ENCODE measurements at regions not wholly inside any gene's neighbourhood (a gene's known extent, or its start where the extent isn't known, plus 50 kb on each side); places are given as distances from the start of the nearest gene placed in this dataset.

DNA sequence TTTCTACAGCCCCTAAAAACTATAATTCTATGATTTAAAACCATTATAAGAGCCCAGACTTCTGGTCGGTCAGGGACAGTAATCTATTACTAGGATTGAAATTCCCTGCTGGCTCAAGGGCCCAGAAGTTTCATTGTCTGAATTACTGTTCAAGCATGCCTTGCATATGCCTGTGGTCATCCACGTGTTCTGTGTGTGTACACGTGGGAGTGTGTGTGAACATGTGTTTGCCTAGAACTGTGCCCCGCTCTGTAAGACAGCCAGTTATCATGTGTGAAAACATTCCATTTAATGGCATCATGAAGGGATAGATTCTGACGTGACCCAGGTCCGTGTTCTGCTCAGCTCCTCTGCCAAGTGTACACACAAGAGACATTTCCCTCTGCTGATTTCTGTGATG is 189.3 kb upstream of the NECTIN1 start (continued):
- TF ChIP-seq, protein P1, sequence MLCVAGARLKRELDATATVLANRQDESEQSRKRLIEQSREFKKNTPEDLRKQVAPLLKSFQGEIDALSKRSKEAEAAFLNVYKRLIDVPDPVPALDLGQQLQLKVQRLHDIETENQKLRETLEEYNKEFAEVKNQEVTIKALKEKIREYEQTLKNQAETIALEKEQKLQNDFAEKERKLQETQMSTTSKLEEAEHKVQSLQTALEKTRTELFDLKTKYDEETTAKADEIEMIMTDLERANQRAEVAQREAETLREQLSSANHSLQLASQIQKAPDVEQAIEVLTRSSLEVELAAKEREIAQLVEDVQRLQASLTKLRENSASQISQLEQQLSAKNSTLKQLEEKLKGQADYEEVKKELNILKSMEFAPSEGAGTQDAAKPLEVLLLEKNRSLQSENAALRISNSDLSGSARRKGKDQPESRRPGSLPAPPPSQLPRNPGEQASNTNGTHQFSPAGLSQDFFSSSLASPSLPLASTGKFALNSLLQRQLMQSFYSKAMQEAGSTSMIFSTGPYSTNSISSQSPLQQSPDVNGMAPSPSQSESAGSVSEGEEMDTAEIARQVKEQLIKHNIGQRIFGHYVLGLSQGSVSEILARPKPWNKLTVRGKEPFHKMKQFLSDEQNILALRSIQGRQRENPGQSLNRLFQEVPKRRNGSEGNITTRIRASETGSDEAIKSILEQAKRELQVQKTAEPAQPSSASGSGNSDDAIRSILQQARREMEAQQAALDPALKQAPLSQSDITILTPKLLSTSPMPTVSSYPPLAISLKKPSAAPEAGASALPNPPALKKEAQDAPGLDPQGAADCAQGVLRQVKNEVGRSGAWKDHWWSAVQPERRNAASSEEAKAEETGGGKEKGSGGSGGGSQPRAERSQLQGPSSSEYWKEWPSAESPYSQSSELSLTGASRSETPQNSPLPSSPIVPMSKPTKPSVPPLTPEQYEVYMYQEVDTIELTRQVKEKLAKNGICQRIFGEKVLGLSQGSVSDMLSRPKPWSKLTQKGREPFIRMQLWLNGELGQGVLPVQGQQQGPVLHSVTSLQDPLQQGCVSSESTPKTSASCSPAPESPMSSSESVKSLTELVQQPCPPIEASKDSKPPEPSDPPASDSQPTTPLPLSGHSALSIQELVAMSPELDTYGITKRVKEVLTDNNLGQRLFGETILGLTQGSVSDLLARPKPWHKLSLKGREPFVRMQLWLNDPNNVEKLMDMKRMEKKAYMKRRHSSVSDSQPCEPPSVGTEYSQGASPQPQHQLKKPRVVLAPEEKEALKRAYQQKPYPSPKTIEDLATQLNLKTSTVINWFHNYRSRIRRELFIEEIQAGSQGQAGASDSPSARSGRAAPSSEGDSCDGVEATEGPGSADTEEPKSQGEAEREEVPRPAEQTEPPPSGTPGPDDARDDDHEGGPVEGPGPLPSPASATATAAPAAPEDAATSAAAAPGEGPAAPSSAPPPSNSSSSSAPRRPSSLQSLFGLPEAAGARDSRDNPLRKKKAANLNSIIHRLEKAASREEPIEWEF (CRISPR knock-in tag; IDR thresholded peaks at IDR 0.05) = no peak
- TF ChIP-seq, protein P2, sequence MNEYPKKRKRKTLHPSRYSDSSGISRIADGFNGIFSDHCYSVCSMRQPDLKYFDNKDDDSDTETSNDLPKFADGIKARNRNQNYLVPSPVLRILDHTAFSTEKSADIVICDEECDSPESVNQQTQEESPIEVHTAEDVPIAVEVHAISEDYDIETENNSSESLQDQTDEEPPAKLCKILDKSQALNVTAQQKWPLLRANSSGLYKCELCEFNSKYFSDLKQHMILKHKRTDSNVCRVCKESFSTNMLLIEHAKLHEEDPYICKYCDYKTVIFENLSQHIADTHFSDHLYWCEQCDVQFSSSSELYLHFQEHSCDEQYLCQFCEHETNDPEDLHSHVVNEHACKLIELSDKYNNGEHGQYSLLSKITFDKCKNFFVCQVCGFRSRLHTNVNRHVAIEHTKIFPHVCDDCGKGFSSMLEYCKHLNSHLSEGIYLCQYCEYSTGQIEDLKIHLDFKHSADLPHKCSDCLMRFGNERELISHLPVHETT (CRISPR knock-in tag; conservative IDR thresholded peaks at IDR 0.05 in 1 of 2, IDR thresholded peaks at IDR 0.05 in 1 of 2) = no peak
- TF ChIP-seq PCBP2 (IDR thresholded peaks at IDR 0.05; ENCODE audit: low read depth, low read length, poor library complexity, severe bottlenecking) = no peak
- no peak for TF ChIP-seq SAP30 (IDR thresholded peaks at IDR 0.05; ENCODE audit: borderline replicate concordance, insufficient read depth, low read depth, low read length, poor library complexity, severe bottlenecking)

Data from K562 (cell line).